ENCODE measurements at regions not wholly inside any gene's neighbourhood (a gene's known extent, or its start where the extent isn't known, plus 50 kb on each side); places are given as distances from the start of the nearest gene placed in this dataset.

DNA sequence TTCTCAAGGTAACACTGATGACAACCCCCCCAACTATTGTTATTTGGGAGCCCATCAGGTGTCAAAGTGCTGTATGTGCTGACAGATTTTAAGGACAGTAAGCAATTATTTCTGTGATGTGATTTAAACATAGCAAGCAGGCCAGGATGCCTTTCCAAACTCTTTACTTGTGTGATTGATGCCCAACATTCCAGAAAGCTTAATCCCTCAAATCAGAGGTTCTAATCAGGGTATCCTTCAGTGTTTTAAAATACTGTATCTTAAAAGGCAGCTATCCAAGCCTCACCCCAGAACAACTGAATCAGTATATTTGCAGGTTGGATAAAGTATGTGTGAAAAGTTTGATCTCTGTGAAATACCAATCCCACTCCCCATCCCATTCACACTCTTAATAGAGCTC lies 119.7 kb downstream of the GASK1B start:
- H3K9me3 ChIP-seq (replicated peaks; ENCODE audit: control insufficient read depth, insufficient read depth, low read length) = no peaks in the 10 kb centered on the region
- H3K9ac ChIP-seq (ENCODE audit: control insufficient read depth, insufficient read depth, low read length) = no peak overlapping the region
- no peak overlapping the region for H2AFZ ChIP-seq (ENCODE audit: control insufficient read depth, low read depth, low read length)
- ChIA-PET CTCF (no interaction called here), RAD21 (ENCODE audit: unreplicated experiment) (no interaction called here), POLR2A (no interaction called here), SMC1A (ENCODE audit: uncharacterized antibody, unreplicated experiment) (no interaction called here)
- in situ Hi-C loops (cut with MboI) = no loop called here
- H3K27ac ChIP-seq (ENCODE audit: control insufficient read depth, insufficient read depth) = no peak overlapping the region
- ATAC-seq = no peak
- BruUV-seq (replicated peaks) = no TSS peak
- DNase-seq (ENCODE audit: low read depth, low spot score) = no peak
- no peaks in the 10 kb centered on the region for H4K20me1 ChIP-seq (ENCODE audit: control insufficient read depth, insufficient read depth)
- no peaks in the 10 kb centered on the region for H3K36me3 ChIP-seq (ENCODE audit: control insufficient read depth in 2 of 2, insufficient read depth in 2 of 2, low read length in 1 of 2)
- H3K4me2 ChIP-seq (ENCODE audit: control insufficient read depth, insufficient read depth) = no peak overlapping the region
- H3K27me3 ChIP-seq (replicated peaks in 1 of 2; ENCODE audit: control insufficient read depth in 2 of 2, insufficient read depth in 2 of 2, low read length in 1 of 2) = no peaks in the 10 kb centered on the region
- H3K79me2 ChIP-seq (ENCODE audit: control insufficient read depth, insufficient read depth, low read length) = no peaks in the 10 kb centered on the region
- FAIRE-seq = no peak
- TF ChIP-seq CREB1 (IDR thresholded peaks at IDR 0.05; ENCODE audit: low read depth) (no peak), EED (IDR thresholded peaks at IDR 0.05; ENCODE audit: low read depth) (no peak), MTA3 (IDR thresholded peaks at IDR 0.05; ENCODE audit: borderline replicate concordance, low read length) (no peak), NFYA (IDR thresholded peaks at IDR 0.05; ENCODE audit: borderline replicate concordance, low read depth, low read length) (no peak), NRF1 (conservative IDR thresholded peaks at IDR 0.05; ENCODE audit: low read depth, low read length) (no peak), FOXM1 (IDR thresholded peaks at IDR 0.05; ENCODE audit: low read depth, low read length) (no peak), ZNF384 (IDR thresholded peaks at IDR 0.05; ENCODE audit: borderline replicate concordance, low read depth, low read length) (no peak)
- TF ChIP-seq, protein P1, sequence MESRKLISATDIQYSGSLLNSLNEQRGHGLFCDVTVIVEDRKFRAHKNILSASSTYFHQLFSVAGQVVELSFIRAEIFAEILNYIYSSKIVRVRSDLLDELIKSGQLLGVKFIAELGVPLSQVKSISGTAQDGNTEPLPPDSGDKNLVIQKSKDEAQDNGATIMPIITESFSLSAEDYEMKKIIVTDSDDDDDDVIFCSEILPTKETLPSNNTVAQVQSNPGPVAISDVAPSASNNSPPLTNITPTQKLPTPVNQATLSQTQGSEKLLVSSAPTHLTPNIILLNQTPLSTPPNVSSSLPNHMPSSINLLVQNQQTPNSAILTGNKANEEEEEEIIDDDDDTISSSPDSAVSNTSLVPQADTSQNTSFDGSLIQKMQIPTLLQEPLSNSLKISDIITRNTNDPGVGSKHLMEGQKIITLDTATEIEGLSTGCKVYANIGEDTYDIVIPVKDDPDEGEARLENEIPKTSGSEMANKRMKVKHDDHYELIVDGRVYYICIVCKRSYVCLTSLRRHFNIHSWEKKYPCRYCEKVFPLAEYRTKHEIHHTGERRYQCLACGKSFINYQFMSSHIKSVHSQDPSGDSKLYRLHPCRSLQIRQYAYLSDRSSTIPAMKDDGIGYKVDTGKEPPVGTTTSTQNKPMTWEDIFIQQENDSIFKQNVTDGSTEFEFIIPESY (IDR thresholded peaks at IDR 0.05) = no peak
- no peaks in the 10 kb centered on the region for H3K4me1 ChIP-seq (ENCODE audit: control insufficient read depth, insufficient read depth, low read length)
- no peak overlapping the region for H3K4me3 ChIP-seq
- intact Hi-C loops (cut with micrococcal nuclease; ENCODE audit: unreplicated experiment) = no loop called here
